DND-41 (cell line): ENCODE measurements at regions not wholly inside any gene's neighbourhood (a gene's known extent, or its start where the extent isn't known, plus 50 kb on each side); places are given as distances from the start of the nearest gene placed in this dataset.
"Not testable (repeated sequence)": the region's sequence is repeated elsewhere in the genome, so short reads cannot be mapped to it uniquely, and the experiment has no call there.

Experiments used
- ATAC-seq: fragments of 200-7000 bp; cut with Tn5 transposase; 3 replicates; pipeline ENCODE4 v1.9.1; 2021; ENCODE audit warnings: low read depth; ENCODE audit not compliant: insufficient read depth
- DNase-seq: peaks from one replicate; pipeline ENCODE4 v3.0.0-alpha.2; 2020
- H2AFZ ChIP-seq: 2 replicates; pipeline ENCODE4 v1.6.0; 2012; ENCODE audit warnings: low read depth, low read length
- H3K27ac ChIP-seq: 2 replicates; pipeline ENCODE4 v1.5.1; 2012; ENCODE audit warnings: low read length, inconsistent platforms
- H3K27me3 ChIP-seq: fragments of 200-600 bp; sonication (generic); 2 replicates; pipeline ENCODE4 v1.6.0; 2012; ENCODE audit warnings: low read length, mild to moderate bottlenecking, inconsistent platforms; ENCODE audit not compliant: insufficient read depth, poor library complexity
- H3K36me3 ChIP-seq: 2 replicates; pipeline ENCODE4 v1.5.1; 2012; ENCODE audit warnings: low read length, inconsistent platforms; ENCODE audit not compliant: insufficient read depth
- H3K4me1 ChIP-seq: 2 replicates; pipeline ENCODE4 v1.5.1; 2012; ENCODE audit warnings: mild to moderate bottlenecking, low read length; ENCODE audit not compliant: insufficient read depth
- H3K4me2 ChIP-seq: 2 replicates; pipeline ENCODE4 v1.6.0; 2012; ENCODE audit warnings: mild to moderate bottlenecking, moderate library complexity, low read length, inconsistent platforms; ENCODE audit not compliant: insufficient read depth
- H3K4me3 ChIP-seq, 2 experiments: fragments of 200-600 bp in 1 of 2; shearing (Covaris generic) in 1 of 2; 2 replicates each; pipeline ENCODE4 v1.5.1; 2012 to 2016; ENCODE audit warnings: inconsistent platforms in 2 of 2, low read length in 2 of 2, mild to moderate bottlenecking in 2 of 2, low read depth in 1 of 2, moderate library complexity in 1 of 2
- H3K79me2 ChIP-seq: 2 replicates; pipeline ENCODE4 v1.6.0; 2012; ENCODE audit warnings: low read length, inconsistent platforms; ENCODE audit not compliant: insufficient read depth
- H3K9ac ChIP-seq: 2 replicates; pipeline ENCODE4 v1.6.0; 2012; ENCODE audit warnings: low read depth, mild to moderate bottlenecking, inconsistent platforms, low read length, moderate library complexity
- H3K9me3 ChIP-seq: 2 replicates; pipeline ENCODE4 v1.5.1; 2012; ENCODE audit warnings: low read length, moderate library complexity, mild to moderate bottlenecking, inconsistent platforms; ENCODE audit not compliant: insufficient read depth, severe bottlenecking
- H4K20me1 ChIP-seq: 2 replicates; pipeline ENCODE4 v1.6.0; 2012; ENCODE audit warnings: low read length; ENCODE audit not compliant: insufficient read depth

- H3K4me1 ChIP-seq, H3K4me2 ChIP-seq, DNase-seq, H3K4me3 ChIP-seq, H3K36me3 ChIP-seq, H3K27me3 ChIP-seq, H4K20me1 ChIP-seq, H3K79me2 ChIP-seq, ATAC-seq, H2AFZ ChIP-seq, H3K9me3 ChIP-seq, H3K27ac ChIP-seq, H3K9ac ChIP-seq: not testable (repeated sequence)
Observed at GRCh38 chr7:75201606-75202079, 109.3 kb downstream of the GTF2IRD2B start.

GRCh38 chr7:75205367-75206085 lies 113.1 kb downstream of the GTF2IRD2B start:
- not testable (repeated sequence) for H3K4me1 ChIP-seq, H3K4me2 ChIP-seq, H3K36me3 ChIP-seq, H2AFZ ChIP-seq, H3K79me2 ChIP-seq, H3K27me3 ChIP-seq, ATAC-seq, H3K4me3 ChIP-seq, H4K20me1 ChIP-seq, H3K9me3 ChIP-seq, H3K9ac ChIP-seq, H3K27ac ChIP-seq, DNase-seq

- not testable (repeated sequence) for ATAC-seq
Observed at GRCh38 chr7:75215460-75215859, 123.1 kb downstream of the GTF2IRD2B start.

GRCh38 chr7:75216963-75217362 lies 124.6 kb downstream of the GTF2IRD2B start:
- ATAC-seq, H3K9me3 ChIP-seq: not testable (repeated sequence)

More at GRCh38 chr7:75215460-75215859, 123.1 kb downstream of the GTF2IRD2B start:
- not testable (repeated sequence) for H3K4me1 ChIP-seq, H3K27me3 ChIP-seq, H3K36me3 ChIP-seq, H4K20me1 ChIP-seq, H3K4me3 ChIP-seq, DNase-seq, H3K27ac ChIP-seq, H3K9me3 ChIP-seq, H3K79me2 ChIP-seq, H2AFZ ChIP-seq, H3K9ac ChIP-seq, H3K4me2 ChIP-seq

GRCh38 chr7:75226102-75226501 lies 133.7 kb downstream of the GTF2IRD2B start:
- not testable (repeated sequence) for H3K27ac ChIP-seq, H3K36me3 ChIP-seq, DNase-seq, H3K4me2 ChIP-seq, H3K9me3 ChIP-seq, H4K20me1 ChIP-seq, H3K4me1 ChIP-seq, H3K9ac ChIP-seq, H3K27me3 ChIP-seq, H3K79me2 ChIP-seq, H2AFZ ChIP-seq, ATAC-seq, H3K4me3 ChIP-seq

More at GRCh38 chr7:75216963-75217362, 124.6 kb downstream of the GTF2IRD2B start:
- not testable (repeated sequence) for H3K79me2 ChIP-seq, H4K20me1 ChIP-seq, H3K36me3 ChIP-seq, H3K9ac ChIP-seq, H3K4me2 ChIP-seq, H3K27ac ChIP-seq, DNase-seq, H3K4me3 ChIP-seq, H2AFZ ChIP-seq, H3K4me1 ChIP-seq, H3K27me3 ChIP-seq

- not testable (repeated sequence) for H4K20me1 ChIP-seq, H3K27ac ChIP-seq, DNase-seq, H3K4me2 ChIP-seq, ATAC-seq, H3K79me2 ChIP-seq, H3K9ac ChIP-seq, H3K4me3 ChIP-seq, H2AFZ ChIP-seq, H3K27me3 ChIP-seq, H3K36me3 ChIP-seq, H3K9me3 ChIP-seq, H3K4me1 ChIP-seq
Observed at GRCh38 chr7:75229558-75229957, 137.2 kb downstream of the GTF2IRD2B start.

GRCh38 chr7:75230558-75230957 lies 138.2 kb downstream of the GTF2IRD2B start:
- H3K9ac ChIP-seq, DNase-seq, H3K9me3 ChIP-seq, H2AFZ ChIP-seq, H3K27ac ChIP-seq, H4K20me1 ChIP-seq, H3K4me3 ChIP-seq, ATAC-seq, H3K79me2 ChIP-seq, H3K4me1 ChIP-seq, H3K27me3 ChIP-seq, H3K4me2 ChIP-seq, H3K36me3 ChIP-seq: not testable (repeated sequence)

- not testable (repeated sequence) for H3K9ac ChIP-seq
Observed at GRCh38 chr7:75235092-75235826, 142.9 kb downstream of the GTF2IRD2B start.

More at GRCh38 chr7:75235092-75235826, 142.9 kb downstream of the GTF2IRD2B start:
- not testable (repeated sequence) for H4K20me1 ChIP-seq, H3K27me3 ChIP-seq, H2AFZ ChIP-seq, H3K36me3 ChIP-seq, DNase-seq, H3K4me2 ChIP-seq, H3K4me3 ChIP-seq, H3K27ac ChIP-seq, H3K4me1 ChIP-seq, H3K9me3 ChIP-seq, H3K79me2 ChIP-seq, ATAC-seq
